ENCODE measurements at regions not wholly inside any gene's neighbourhood (a gene's known extent, or its start where the extent isn't known, plus 50 kb on each side); places are given as distances from the start of the nearest gene placed in this dataset. TPM values are rescaled to one million over a fixed set of nuclear protein-coding genes. Genes with fewer than 3 reads are reported as not detected.

Small RNAs in the stretch of these regions (small RNA-seq; reads per million reads assigned to genes)
- gene RF00004 (ENCODE audit: low replicate concordance) (not detected), gene RPL32P9 (ENCODE audit: low replicate concordance) (not detected)

Data from temporal lobe (tissue), 1 donor.